ENCODE measurements at regions not wholly inside any gene's neighbourhood (a gene's known extent, or its start where the extent isn't known, plus 50 kb on each side); places are given as distances from the start of the nearest gene placed in this dataset.
A peak's percentile ranks its signal among the peaks of the same experiment; 100 is the strongest.

DNA sequence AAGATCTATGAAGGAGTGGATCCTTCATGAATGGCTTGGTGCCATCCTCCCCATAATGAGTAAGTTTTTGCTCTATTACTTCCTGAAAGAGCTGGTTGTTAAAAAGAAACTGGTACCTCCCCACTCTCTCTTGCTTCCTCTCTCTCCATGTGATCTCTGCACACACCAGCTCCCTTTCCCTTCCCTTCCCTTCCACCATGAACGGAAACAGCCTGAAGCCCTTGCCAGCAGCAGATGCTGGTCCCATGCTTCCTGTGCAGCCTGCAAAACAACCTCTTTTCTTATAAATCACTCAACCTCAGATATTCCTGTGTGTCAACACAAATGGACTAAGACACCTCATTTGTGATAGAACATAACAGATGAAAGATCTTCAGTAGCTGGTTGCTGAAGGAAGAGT lies 303.5 kb upstream of the ACVR2A start:
- Mint-ChIP-seq H3K4me1 (peaks cover 26% of the 10 kb centered on the region), H3K27ac (no peak overlapping the region), H3K27me3 (ENCODE audit: low read depth) (no peaks in the 10 kb centered on the region), H3K36me3 (ENCODE audit: low read depth) (no peaks in the 10 kb centered on the region), H3K4me3 (no peak overlapping the region), H3K9me3 (no peaks in the 10 kb centered on the region)
- TF ChIP-seq, protein P1, sequence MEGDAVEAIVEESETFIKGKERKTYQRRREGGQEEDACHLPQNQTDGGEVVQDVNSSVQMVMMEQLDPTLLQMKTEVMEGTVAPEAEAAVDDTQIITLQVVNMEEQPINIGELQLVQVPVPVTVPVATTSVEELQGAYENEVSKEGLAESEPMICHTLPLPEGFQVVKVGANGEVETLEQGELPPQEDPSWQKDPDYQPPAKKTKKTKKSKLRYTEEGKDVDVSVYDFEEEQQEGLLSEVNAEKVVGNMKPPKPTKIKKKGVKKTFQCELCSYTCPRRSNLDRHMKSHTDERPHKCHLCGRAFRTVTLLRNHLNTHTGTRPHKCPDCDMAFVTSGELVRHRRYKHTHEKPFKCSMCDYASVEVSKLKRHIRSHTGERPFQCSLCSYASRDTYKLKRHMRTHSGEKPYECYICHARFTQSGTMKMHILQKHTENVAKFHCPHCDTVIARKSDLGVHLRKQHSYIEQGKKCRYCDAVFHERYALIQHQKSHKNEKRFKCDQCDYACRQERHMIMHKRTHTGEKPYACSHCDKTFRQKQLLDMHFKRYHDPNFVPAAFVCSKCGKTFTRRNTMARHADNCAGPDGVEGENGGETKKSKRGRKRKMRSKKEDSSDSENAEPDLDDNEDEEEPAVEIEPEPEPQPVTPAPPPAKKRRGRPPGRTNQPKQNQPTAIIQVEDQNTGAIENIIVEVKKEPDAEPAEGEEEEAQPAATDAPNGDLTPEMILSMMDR (IDR thresholded peaks at IDR 0.05; ENCODE audit: unreplicated experiment in 3 of 3), result no peak

DNA sequence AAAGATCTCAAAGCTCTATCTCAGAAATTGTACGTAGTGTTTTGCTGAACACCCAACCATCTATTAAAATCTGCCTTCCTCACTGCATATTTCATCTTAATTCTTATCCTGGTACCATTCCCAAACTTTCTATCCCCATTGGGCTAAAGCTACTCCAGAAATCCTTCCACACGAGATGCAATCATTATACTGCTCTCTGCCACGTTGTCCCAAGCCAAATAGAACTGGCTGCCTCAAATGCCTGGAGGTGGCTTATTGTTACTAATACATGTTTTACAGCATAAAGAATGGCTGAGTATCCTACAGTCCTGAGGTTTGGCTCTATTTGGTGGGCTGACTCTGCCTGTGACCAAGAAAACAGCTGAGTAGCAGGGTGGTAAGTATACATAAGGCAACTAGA lies 306.0 kb upstream of the ACVR2A start:
- Mint-ChIP-seq H3K36me3 (ENCODE audit: low read depth) (no peaks in the 10 kb centered on the region), H3K27ac (peak overlapping the region in 1 of 3 experiments; percentile 5), H3K27me3 (ENCODE audit: low read depth) (no peaks in the 10 kb centered on the region), H3K4me3 (no peak overlapping the region), H3K4me1 (peaks cover 37% of the 10 kb centered on the region), H3K9me3 (no peaks in the 10 kb centered on the region)
- TF ChIP-seq, protein P1 (IDR thresholded peaks at IDR 0.05; ENCODE audit: unreplicated experiment in 3 of 3), result no peak

DNA sequence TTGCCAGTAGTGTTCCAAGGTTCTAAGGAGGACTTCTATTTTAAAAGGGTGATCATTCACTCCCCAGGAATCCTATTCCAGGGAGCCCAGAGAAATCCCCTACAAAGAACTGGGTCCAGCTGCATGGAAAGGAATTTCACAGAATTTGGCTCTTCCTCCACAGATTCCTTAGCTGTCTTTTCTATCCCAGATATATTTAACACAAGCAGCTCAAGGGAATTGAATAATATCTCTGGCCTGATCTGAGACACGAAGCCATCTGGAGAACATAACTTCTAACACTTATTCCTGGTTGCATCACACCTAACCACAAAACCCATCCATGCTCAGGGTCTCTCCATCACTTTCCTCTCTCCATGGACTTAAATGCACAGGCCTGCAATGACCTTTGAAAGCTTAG lies 306.7 kb upstream of the ACVR2A start:
- H3K36me3 Mint-ChIP-seq (ENCODE audit: low read depth), result no peaks in the 10 kb centered on the region
- no peaks in the 10 kb centered on the region for H3K27me3 Mint-ChIP-seq (ENCODE audit: low read depth)
- no peak overlapping the region for H3K4me3 Mint-ChIP-seq
- TF ChIP-seq, protein P1 (IDR thresholded peaks at IDR 0.05; ENCODE audit: unreplicated experiment in 3 of 3), result no peak
- H3K27ac Mint-ChIP-seq, result no peak overlapping the region
- no peaks in the 10 kb centered on the region for H3K9me3 Mint-ChIP-seq
- peaks cover 36% of the 10 kb centered on the region for H3K4me1 Mint-ChIP-seq

DNA sequence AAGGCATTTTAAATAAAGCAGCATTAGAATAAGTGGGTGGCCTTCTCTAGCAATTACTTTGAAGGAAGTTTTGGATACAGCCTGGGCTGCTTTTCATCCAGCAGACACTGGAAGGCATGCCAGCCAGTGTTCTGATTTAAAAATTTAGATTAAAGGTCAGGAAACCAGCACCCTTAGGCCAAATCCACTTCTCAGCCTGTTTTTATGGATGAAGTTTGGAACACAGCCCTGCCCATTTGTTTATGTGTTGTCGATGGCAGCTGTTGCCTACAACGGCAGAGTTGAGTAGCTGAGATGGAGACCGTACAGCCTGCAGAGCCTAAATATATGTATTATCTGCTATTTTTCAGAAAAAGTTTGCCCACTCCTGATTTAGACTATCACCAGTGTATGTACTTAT lies 313.6 kb upstream of the ACVR2A start:
- TF ChIP-seq, protein P1 (IDR thresholded peaks at IDR 0.05; ENCODE audit: unreplicated experiment in 3 of 3), result no peak
- H3K4me1 Mint-ChIP-seq, result peaks cover 63% of the 10 kb centered on the region
- no peaks in the 10 kb centered on the region for H3K36me3 Mint-ChIP-seq (ENCODE audit: low read depth)
- H3K27me3 Mint-ChIP-seq (ENCODE audit: low read depth), result no peaks in the 10 kb centered on the region
- H3K27ac Mint-ChIP-seq, result peak overlapping the region in 1 of 3 experiments; percentile 6
- no peak overlapping the region for H3K4me3 Mint-ChIP-seq
- H3K9me3 Mint-ChIP-seq, result no peaks in the 10 kb centered on the region

DNA sequence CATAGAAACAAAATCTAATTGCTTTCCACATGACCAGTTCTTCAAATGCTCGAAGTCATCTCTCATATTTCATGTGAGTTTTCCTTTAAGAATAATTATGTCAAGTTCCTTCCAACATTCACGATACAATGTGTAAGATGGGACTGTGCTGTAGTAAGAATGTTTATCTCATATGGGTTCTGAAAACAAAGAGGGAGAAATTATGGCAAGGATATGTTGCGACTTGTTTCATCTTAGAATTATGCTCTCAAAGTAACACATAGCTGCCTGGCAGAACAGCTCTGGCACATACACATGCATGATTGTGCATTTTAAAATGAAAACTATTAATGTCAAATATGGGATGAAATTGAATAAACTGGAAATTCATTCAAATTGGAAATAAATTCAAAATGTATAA lies 314.8 kb upstream of the ACVR2A start:
- Mint-ChIP-seq H3K36me3 (ENCODE audit: low read depth) (no peaks in the 10 kb centered on the region), H3K4me1 (peaks cover 64% of the 10 kb centered on the region), H3K27ac (peak overlapping the region in 1 of 3 experiments; percentile 6), H3K9me3 (no peaks in the 10 kb centered on the region), H3K4me3 (no peak overlapping the region), H3K27me3 (ENCODE audit: low read depth) (no peaks in the 10 kb centered on the region)
- TF ChIP-seq, protein P1 (IDR thresholded peaks at IDR 0.05; ENCODE audit: unreplicated experiment in 3 of 3), result no peak

DNA sequence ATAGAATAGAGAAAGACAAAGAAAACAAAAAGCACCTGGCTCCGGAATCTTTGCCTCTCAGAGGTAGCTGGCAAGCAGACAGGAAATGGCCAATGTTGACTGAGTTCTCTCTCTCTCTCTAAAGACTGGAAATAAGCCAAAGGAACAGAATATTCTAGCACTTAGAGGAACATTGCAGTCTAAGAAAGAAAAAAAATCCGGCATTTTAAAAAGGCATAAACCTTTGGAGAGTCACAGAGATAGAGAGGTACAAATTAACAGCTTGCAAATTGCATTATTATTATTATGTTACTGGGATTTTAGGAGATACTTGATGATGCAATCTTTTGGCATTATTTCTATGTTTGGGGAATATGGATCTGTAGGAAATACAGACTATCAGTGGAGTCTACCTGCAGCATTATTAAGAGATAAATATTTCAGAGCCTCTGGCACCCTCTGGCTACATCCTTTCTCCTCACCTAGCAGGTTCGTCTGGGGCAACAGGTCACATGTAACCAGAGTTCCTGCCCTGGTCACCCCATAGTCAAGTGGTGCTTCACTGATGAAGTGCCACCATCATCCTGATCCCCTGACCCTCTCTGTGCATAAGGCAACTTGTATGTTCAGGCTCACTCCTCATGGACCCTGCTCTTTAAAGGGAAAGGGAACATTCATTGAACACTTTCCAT lies 318.9 kb upstream of the ACVR2A start:
- Mint-ChIP-seq H3K27me3 (ENCODE audit: low read depth) (no peaks in the 10 kb centered on the region), H3K9me3 (peaks cover 5% of the 10 kb centered on the region), H3K4me1 (peaks cover 40% of the 10 kb centered on the region), H3K36me3 (ENCODE audit: low read depth) (peaks cover 3% of the 10 kb centered on the region), H3K4me3 (no peak overlapping the region), H3K27ac (peak overlapping the region in 2 of 3 experiments; percentile 6 to 41)
- TF ChIP-seq, protein P1 (IDR thresholded peaks at IDR 0.05; ENCODE audit: unreplicated experiment in 3 of 3), result no peak
